IMR-90 (cell line): ENCODE measurements at regions not wholly inside any gene's neighbourhood (a gene's known extent, or its start where the extent isn't known, plus 50 kb on each side); places are given as distances from the start of the nearest gene placed in this dataset.

Experiments used
- CTCF ChIP-seq: conservative IDR thresholded peaks from 2 replicates; pipeline ENCODE4 v1.5.1; 2012; ENCODE audit warnings: mild to moderate bottlenecking, low read depth, low read length, improper control_type of control experiment
- MXI1 ChIP-seq: IDR thresholded peaks from 2 replicates; pipeline ENCODE4 v1.6.1; 2012; ENCODE audit warnings: low read depth, mild to moderate bottlenecking, low read length, moderate library complexity, borderline replicate concordance
- POLR2A ChIP-seq: IDR thresholded peaks from 2 replicates; pipeline ENCODE4 v1.6.1; 2012; ENCODE audit warnings: mild to moderate bottlenecking, low read depth, low read length
- RAD21 ChIP-seq: IDR thresholded peaks from 2 replicates; pipeline ENCODE4 v1.6.1; 2012; ENCODE audit warnings: low read length, improper control_type of control experiment
- RCOR1 ChIP-seq: IDR thresholded peaks from 2 replicates; pipeline ENCODE4 v1.6.1; 2012; ENCODE audit warnings: mild to moderate bottlenecking, low read length, improper control_type of control experiment; ENCODE audit not compliant: insufficient replicate concordance
- USF2 ChIP-seq: fragments of 150-350 bp; IDR thresholded peaks from 2 replicates; pipeline ENCODE4 v1.6.1; 2017; ENCODE audit warnings: mild to moderate bottlenecking, antibody characterized with exemption, low read length, low read depth

- TF ChIP-seq POLR2A = no peak
- TF ChIP-seq CTCF = no peak
- no peak for TF ChIP-seq USF2
- TF ChIP-seq RAD21 = no peak
- no peak for TF ChIP-seq MXI1
- no peak for TF ChIP-seq RCOR1
These were observed 598.6 kb downstream of the BUD13 start for GRCh38 chr11:116173941-116174911.
